Stimulated activated CD8-positive, alpha-beta memory T cell treated with anti-CD3 and anti-CD28 coated beads, Interleukin-4, amount 100 ng/mL, for 1 hour (primary cell): ENCODE measurements at regions not wholly inside any gene's neighbourhood (a gene's known extent, or its start where the extent isn't known, plus 50 kb on each side); places are given as distances from the start of the nearest gene placed in this dataset.

Experiments used
- DNase-seq, 2 donors: peaks; one replicate each; pipeline ENCODE4 v3.0.0-alpha.2; 2020; ENCODE audit warnings: low read depth in 2 of 2, low spot score in 1 of 2

DNA sequence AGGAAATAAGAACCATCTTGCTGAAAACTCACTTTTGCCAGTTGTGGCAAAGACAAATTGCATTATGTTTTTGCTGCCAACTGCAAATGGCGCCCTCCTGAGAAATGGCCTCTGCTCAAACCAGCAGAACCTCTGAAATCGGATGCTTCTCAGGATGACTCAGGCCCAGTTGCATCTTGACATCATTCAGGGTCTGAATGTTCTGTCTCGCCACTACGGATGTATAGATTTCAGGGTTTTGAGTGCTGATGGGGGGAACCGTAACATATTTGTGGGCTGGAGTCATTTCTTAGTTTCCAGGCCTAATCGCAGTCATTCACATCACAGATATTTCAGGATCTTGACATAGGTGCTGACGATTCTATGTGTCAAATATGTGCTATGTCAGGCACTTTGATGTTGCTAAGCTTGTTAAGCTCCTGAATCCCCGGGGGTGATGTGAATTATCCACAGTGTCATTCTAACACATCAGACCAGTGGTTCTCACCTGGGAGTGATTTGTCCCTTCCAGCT lies 207.1 kb downstream of the NFATC2 start:
- DNase-seq = no peak

DNA sequence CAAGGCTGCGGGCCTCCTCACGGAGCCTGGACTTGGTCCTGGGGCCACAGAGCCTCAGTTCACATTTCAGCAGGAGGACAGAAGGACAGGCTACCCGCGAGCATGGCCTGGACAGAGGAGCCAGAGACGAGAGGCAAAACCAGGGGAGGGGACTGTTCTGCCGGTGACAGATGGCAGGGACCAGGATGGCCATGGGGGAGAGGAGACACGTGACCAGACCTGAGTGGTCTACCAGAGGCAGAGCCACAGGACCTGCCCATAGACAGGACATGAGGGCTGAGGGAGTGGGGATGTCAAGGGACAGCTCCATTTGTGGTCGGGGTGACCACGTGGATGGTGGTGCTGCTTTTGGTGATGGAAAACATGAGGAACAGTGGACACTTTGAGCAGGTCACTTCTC lies 207.9 kb downstream of the NFATC2 start:
- no peak for DNase-seq

DNA sequence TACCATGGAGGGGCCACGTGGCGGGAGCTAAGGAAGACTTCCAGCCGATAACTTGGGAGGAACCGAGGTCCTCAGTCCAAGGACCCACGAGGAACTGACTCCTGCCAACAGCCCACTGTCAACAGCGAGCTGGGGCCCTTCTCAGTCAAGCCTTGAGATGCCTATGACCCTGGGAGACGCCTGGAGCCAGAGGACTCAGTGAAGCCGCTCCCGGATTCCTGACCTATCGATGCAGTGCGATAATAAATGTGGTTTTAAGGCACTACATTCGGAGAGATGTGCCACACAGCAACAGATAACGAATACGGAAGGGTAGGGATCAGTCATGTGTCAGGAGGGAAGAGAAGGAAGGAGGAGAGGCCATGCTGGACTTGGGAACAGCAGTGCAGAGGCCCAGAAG lies 208.5 kb downstream of the NFATC2 start:
- no peak for DNase-seq

DNA sequence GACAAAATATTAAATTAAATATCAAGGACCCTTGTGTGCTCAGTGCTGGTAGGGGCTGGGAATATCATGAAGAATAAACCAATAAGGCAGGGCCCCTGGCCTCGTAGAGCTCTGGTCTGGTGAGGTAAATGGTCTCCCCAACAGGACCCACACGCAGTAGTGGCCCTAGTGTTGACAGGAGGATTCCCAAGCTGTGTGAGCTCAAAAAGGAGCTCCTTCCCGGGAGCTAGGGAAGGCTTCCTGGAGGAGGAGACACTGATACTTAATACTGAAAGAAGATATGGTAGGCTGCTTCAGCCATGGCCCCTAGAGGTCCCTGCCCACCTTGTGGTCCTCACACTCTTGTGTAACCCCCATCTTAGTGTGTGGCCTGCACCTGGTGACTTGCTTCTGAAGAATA lies 209.1 kb downstream of the NFATC2 start:
- no peak for DNase-seq

DNA sequence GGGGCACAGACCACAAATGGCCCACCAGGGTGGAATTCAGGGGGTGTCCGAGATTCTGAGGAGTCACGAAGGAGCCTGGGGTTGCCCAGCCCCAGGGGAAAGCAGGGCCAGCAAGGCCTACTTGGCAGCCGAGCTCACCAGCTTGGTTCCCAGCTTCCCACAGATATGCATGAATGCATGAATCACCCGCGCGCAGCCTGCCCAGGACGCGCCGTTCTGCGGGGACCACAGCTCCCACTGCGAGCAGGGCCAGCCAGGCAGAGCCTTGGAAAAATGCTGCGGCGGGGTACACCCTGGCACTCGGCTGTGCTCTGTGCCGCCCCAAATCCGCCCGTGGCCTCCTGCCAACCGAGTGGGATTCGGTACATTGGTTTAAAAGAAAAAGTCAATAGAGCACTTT lies 211.0 kb downstream of the NFATC2 start:
- DNase-seq = no peak

DNA sequence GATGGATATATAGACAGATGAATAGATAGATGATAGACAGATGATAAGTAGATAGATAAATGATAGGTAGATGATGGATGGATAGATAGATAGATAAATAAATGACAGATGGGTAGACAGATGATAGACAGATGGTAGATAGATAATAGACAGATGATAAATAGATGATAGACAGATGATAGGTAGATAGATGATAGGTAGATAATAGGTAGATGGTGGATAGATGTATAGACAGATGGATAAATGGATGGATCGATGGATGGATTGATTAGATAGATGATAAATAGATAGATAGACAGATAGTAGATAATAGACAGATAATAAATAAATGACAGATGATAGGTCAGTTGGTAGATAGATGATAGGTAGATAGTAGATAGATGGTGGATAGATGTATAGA lies 212.7 kb downstream of the NFATC2 start:
- no peak for DNase-seq

DNA sequence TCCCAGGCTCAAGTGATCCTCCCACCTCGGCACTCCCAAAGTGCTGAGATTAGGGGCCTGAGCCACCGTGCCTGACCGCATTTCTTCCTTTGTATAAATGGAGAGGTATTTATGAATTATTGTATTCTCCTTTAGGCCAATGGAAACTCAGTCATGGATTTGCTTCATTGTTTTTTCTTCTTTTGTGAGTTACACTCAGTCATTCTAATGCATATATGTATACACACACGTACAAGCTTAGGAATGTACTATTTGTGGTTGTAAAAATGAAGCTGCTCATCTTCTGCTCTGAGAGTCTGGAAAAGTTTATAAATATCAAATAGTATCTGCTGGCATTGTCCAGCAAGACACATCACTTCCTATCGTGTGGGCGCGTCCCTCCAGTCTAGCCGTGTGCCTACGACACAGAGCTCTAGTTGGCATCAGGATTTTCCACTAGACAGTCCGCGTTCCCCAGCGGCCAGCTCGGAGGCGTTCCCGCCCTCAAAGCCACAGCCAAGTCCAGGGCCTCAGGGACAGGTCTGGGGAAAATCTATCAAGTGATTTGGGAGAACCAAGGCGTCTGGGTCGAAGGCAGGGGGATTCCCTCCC lies 215.2 kb downstream of the NFATC2 start:
- DNase-seq = no peak

DNA sequence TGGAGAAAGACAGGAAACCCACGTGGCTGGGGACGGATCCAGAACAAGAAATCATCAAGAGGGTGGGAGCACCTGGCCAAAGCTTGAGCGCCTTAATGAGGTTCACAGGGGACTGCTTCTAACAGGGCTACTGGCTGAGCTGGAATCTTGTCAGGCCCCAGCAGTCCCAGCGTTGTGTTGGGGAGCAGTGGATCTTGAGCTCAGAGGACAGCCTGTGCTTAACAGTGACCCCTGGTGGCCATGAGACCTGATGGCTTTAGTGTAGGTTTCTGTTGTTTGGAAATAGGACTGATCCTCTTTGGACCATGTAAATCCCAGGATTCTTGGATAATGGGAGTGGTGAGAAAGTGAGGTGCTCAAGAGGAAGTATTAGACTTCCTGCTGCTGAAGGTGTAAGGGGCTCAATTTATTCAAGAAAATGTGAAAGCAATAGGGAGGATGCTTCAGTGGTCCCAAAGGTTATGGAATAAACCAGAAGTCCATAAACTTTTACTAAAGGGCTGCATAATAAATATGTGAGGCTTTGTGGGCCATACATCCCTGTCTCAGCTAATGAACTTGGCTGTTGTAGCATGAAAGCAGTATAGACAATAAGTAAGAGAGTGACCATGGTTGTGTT lies 216.2 kb downstream of the NFATC2 start:
- peak in 1 of 2 donors; percentile 22 for DNase-seq

DNA sequence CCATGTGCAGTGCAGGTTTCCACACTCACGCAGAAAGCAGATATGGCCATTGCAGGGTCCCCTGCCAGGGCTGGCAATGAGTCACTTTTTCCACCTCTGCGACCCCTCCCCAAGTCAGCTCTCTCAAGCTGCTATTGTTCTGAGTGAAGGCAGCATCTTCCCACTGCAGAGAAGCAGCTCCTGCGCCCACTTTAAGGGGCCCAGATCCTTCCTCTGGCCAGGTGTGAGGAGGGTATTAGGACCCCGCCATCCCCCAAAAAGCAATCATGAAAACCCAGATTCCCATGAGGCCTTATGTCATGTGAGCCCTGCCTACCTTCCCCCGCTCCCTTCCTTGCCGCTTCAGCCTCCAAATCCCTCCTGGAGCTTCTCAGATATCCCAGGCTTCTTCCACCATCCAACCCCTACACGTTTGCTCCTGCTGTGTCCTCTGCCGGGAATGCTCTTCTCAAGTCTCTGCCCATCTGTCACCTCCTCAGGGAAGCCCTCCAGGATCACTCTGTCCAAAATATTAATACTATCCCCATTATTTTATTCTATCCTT lies 220.3 kb downstream of the NFATC2 start:
- no peak for DNase-seq

DNA sequence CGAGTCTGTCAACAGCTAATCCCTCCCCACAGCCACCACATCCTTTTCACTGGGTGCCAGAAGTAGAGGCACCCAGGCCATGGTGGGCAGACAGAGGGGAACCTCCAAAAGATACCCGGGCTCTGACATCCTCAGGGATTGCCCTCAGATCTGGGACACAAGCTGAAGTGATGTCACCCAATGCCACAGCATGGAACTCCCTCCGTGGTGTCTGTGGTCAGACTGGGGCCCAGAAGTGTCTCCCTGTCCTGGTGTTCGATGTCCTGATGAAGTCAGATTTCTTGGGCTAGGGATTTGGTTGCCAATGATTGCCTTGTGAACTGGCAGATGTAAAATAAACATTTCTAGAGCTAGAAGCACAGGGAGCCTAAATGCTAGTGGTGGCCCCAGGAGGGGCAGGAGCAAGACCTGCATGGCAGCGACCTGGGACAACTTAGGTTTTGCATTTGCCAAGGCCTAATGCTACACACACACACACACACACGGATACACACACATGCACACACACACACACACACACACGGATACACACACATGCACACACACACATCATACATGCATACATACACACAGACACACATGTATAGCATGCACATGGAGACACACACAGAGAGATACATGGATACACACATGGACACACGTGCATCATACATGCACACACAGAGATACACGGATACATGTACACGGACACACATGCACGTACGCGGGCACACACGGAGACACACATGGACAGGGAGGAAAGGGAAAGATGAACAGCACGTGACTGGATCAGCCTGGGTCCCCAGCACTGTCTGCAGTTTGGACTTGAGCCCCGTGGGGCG lies 221.0 kb downstream of the NFATC2 start:
- DNase-seq = no peak

DNA sequence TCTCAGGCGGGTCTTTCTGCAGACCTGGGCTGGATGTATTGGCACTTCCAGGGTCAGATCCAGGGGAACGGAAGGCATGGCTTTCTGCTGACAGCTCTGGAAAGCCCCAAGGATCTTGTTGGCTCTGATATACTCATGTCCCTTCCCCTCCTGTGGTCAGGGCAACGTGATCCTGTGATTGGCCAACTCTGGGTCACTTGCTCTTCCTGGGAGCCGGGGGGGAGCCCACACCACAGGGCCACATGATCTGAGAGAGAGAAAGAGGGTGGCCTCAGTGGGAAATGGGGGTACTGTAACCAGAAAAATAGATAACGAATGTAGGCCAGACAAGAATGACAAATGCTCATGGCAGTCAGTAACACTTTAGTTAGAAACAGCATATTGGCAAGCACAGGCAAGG lies 223.0 kb downstream of the NFATC2 start:
- DNase-seq = no peak

DNA sequence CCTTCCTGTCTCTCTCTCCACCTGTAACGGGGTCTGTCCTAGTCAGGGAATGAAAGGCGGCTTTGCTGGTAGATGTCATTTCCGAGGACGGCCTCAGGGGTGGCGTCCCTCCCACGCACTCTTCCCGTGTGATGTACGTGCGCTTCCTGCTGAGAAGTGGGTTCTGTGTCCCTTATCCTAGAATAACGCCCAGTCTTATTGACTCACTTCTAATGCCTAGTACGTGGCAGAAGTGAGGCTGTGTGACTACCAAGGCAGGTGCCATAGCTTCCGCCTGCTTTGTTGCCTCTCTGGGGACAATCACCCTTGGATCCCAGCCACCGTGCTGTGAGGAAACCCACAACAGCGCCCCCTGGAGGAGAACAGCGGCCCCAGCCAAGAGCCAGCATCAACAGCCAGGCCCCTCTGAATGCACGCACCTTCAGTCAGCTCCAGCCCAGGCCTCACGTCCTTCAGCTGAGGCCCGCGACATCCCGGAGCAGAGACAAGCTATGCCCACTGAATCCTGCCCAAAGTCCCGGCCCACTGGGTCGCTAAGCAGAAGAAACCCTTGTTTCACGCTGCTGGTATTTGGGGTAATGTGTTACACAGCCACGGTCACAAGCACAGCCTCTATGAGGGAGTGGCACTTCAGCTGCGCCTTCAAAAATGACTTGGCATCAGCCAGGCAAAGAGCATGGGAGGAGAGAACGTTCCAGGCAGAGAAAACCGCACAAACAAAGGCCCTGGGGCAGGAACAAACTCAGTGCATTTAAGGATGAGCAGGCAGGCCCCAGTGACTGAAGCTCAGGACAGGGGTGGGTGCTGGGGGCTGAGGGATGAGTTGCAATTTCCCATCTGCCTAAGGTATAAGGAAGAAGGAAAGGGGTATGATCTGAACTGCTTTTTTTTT lies 224.2 kb downstream of the NFATC2 start:
- no peak for DNase-seq

DNA sequence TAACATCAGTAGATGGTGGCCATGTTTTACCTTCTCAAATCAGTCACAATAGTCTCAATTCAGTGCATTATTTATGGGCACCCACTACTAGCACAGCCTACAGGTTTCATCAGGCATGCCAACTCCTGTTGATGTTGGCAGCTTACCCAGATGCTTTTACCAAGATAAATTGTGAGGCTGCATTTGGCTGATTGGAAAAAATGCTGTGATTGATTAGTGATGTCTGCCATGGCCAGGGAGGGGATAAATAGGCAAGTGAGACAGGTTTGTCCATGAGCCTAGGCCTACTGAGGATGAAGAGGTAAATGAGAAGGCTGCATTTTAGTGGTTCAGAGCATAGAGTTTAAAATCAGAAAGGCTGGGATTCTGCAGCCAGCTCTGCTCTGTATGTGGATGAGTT lies 227.1 kb downstream of the NFATC2 start:
- no peak for DNase-seq

DNA sequence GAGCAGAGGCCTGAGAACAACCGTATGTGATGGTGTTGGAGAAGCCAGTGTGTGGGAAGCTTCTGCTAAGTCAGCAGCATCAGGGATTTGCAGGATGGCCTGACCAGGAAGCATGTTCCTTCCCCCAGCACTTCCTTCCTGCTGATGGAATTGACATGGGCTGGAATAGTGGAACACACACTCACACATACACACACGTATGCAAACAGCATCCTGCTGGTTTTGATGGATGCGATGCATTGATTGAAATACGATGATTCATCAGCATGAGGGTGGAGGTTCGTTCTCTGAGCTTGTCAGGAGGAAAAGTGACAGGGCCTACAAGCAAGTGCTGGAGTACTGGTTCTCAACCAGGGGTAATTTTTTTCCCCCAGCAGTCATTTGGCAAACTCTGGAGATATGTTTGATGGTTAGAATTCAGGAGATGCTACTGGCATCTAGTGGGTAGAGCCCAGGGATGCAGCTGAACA lies 229.1 kb downstream of the NFATC2 start:
- DNase-seq = no peak

DNA sequence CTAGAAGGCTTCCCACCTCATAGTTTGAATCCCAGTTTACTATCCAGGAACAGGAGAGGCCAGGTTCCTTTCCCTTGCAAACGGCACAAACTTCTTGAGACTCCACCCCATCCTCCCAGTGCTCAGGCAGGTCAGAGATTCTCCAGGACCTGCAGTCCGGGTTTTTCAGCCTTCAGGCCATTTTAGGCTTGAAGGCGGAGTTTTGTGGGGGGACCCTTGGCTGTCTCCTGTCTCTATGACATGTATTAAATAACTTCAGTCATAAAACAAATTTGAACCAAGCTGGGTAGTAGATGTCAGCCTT lies 230.1 kb downstream of the NFATC2 start:
- no peak for DNase-seq

DNA sequence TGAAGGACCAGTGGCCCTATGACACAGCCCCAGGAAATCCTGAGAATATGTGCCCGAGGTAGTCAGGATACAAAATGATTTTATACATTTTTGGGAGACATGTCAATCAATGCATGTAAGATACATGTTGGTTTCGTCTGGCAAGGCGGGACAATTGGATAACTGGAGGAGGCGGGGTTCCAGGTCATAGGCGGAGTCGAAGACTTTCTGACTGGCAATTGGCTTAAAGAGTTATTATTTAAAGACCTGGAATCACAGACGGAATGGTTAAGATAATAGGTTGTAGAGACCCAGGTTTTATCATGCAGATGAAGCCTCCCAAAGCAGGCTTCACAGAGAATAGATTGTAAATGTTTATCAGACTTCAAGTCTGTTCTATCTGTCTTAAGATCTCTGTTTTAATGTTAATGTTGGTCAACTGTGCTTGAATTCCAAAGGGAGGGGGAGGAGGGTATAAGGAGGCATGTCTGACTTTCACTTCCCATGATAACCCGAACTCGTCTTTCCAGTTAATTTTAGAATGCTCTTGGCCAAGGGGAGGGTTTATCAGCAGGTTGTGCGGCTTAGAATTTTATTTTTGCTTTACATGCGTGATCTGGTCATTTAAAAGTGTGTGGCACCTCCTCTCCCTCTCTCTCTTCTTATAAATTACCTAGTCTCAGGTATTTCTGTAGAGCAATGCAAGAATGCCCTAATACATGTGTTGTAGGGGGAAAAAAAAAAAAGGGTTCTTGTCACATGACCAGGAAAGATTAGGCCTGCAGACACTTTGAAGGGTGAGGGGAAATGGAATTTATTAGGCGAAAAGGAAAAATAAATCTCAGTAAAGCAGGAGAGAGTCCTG lies 230.7 kb downstream of the NFATC2 start:
- no peak for DNase-seq

DNA sequence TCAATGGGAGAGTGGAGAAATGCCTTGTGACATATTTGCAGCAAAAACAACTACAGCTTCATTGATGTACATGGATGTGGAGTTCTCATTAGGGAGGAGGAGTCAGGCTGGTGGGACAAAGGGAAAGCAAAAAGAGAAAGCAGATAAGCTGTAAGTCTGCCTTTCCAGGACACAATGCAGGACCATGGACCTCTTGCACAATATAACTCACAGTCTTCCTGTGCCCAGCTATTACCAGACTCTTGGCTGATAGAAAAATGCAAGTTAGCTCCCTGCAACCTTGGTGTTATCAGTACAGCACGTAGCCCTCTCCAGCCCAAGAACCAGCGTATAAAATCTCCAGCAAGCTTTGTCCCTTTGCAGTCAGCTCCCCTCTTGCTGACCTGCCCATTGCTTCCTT lies 232.3 kb downstream of the NFATC2 start:
- no peak for DNase-seq

DNA sequence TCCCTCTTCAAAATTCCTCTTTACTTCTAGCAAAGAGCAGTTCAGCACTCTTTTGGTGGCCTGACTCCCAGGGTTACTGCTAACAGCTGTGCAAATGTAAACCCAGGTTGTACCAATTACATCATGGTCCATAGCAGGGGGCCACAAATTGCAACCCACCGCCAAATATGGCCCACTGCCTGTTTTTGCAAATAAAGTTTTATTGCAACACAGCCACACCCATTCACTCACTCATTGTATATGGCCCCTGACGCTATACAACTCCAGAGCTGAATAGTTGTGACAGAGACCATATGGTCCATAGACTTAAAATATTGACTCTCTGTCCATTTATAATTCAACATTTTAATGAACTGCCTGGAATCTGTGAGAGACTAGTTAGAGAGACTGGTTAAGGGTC lies 233.4 kb downstream of the NFATC2 start:
- DNase-seq = no peak

DNA sequence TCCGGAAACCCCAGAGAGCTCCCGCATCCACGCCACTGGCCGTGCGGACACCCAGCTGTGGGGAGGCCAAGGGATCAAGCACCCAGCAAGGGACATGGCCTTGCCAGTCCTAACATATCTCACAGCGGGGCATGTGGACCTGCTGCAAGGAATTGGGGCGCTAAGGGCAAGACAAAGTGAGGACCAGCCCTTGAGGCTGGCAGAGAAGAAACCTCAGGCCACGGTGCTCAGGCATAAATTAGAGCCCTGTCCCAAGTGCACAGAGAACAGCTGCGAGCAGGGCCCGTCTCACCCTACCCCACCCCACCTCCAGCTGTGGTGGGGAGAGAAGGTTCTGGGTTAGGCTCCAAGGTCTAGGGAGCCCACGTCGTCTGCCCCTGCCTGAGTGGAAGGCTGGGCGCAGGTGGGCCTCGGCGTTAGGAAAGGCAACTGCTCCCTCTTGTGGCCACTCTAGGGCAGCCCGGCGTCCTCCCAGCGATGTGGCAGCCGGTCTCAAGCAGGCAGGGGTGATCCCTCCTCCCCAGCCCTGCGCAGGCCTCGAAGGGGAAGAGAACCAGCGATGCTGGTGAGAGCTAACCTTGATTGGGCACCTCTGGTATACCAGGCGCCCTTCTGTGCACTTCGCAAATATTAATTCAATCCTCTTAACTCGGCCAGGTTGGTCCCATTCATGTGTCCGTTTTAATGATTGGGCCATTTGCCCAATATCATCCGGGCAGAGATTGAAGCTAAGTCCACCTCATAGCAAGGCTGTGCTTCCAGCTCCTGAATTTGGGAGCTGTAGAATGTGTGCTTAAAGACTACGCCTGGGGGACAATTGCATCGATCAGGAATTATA lies 235.8 kb downstream of the NFATC2 start:
- DNase-seq = peak; percentile 52 to 59
